Uterus (tissue), 3 donors: ENCODE measurements at regions not wholly inside any gene's neighbourhood (a gene's known extent, or its start where the extent isn't known, plus 50 kb on each side); places are given as distances from the start of the nearest gene placed in this dataset.

Experiments
- DNase-seq, 2 donors: peaks; one replicate each; pipeline ENCODE4 v3.0.0-alpha.2; 2019 to 2020
- H3K27ac ChIP-seq, 2 donors: fragments of 200-600 bp; sonication (generic); 1 replicate in 1 of 2; 2 replicates in 1 of 2; pipeline ENCODE4 v1.5.1; 2016 to 2018
- H3K27me3 ChIP-seq, 2 donors: fragments of 200-600 bp; sonication (generic); one replicate each; pipeline ENCODE4 v1.5.1; 2018 to 2019; ENCODE audit warnings: control low read depth in 1 of 2
- H3K36me3 ChIP-seq, 2 donors: fragments of 200-600 bp; sonication (generic); one replicate each; pipeline ENCODE4 v1.5.1; 2019; ENCODE audit warnings: control low read depth in 1 of 2
- H3K4me1 ChIP-seq, 2 donors: fragments of 200-600 bp; sonication (generic); one replicate each; pipeline ENCODE4 v1.5.1; 2018 to 2019; ENCODE audit warnings: control low read depth in 1 of 2
- H3K4me3 ChIP-seq, 2 donors: fragments of 200-600 bp; sonication (generic); 1 replicate in 1 of 2; 2 replicates in 1 of 2; pipeline ENCODE4 v1.5.1; 2018 to 2019; ENCODE audit warnings: mild to moderate bottlenecking in 1 of 2
- H3K9me3 ChIP-seq, 2 donors: fragments of 200-600 bp; sonication (generic); one replicate each; pipeline ENCODE4 v1.5.1; 2019; ENCODE audit warnings: control low read depth in 1 of 2
- POLR2A ChIP-seq, 2 donors: fragments of 450-650 bp; IDR thresholded peaks; one replicate each; pipeline ENCODE4 v1.6.1; 2016; ENCODE audit warnings: antibody characterized with exemption in 2 of 2, mild to moderate bottlenecking in 1 of 2, moderate library complexity in 1 of 2
- intact Hi-C: fragments of 100-400 bp; cut with DNase I; formaldehyde crosslinking; loops from one replicate; pipeline ENCODE4 v1.15.1; 2023; ENCODE audit warnings: low total_unique reads
- TF ChIP-seq, protein P1 (sequence below), 4 experiments: fragments of 200-600 bp in 2 of 4; fragments of 450-650 bp in 2 of 4; sonication (generic) in 2 of 4; IDR thresholded peaks; one replicate each; pipeline ENCODE4 v1.5.1; 2016 to 2019; ENCODE audit warnings: antibody characterized with exemption in 4 of 4, mild to moderate bottlenecking in 2 of 4, moderate library complexity in 1 of 4
- donor health status: DM: yes; HTN: yes; CAD: no.

DNA sequence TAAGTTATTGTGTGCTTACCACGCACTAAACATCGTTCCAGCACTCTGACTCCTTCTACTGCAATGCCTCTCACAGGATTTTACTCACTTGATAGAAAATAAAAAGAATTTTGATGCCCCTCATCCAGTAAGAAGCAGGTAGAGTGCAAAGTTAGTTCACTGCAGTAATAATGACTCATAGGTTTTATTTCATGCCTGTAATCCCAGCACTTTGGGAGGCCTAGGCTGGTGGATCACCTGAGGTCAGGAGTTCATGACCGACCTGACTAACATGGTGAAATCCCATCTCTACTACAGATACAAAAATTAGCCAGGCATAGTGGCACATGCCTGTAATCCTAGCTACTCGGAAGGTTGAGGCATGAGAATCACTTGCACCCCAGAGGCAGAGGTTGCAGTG lies 190.6 kb downstream of the RAD51AP2 start:
- TF ChIP-seq, protein P1, sequence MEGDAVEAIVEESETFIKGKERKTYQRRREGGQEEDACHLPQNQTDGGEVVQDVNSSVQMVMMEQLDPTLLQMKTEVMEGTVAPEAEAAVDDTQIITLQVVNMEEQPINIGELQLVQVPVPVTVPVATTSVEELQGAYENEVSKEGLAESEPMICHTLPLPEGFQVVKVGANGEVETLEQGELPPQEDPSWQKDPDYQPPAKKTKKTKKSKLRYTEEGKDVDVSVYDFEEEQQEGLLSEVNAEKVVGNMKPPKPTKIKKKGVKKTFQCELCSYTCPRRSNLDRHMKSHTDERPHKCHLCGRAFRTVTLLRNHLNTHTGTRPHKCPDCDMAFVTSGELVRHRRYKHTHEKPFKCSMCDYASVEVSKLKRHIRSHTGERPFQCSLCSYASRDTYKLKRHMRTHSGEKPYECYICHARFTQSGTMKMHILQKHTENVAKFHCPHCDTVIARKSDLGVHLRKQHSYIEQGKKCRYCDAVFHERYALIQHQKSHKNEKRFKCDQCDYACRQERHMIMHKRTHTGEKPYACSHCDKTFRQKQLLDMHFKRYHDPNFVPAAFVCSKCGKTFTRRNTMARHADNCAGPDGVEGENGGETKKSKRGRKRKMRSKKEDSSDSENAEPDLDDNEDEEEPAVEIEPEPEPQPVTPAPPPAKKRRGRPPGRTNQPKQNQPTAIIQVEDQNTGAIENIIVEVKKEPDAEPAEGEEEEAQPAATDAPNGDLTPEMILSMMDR (IDR thresholded peaks at IDR 0.05), result no peak
- no peak for TF ChIP-seq POLR2A (IDR thresholded peaks at IDR 0.05)
- H3K27me3 ChIP-seq, result no peaks in the 10 kb centered on the region
- no peaks in the 10 kb centered on the region for H3K4me1 ChIP-seq
- intact Hi-C loops, result no loop called here
- no peaks in the 10 kb centered on the region for H3K9me3 ChIP-seq
- DNase-seq, result no peak
- no peak overlapping the region for H3K4me3 ChIP-seq
- H3K27ac ChIP-seq, result no peak overlapping the region
- H3K36me3 ChIP-seq, result no peaks in the 10 kb centered on the region

DNA sequence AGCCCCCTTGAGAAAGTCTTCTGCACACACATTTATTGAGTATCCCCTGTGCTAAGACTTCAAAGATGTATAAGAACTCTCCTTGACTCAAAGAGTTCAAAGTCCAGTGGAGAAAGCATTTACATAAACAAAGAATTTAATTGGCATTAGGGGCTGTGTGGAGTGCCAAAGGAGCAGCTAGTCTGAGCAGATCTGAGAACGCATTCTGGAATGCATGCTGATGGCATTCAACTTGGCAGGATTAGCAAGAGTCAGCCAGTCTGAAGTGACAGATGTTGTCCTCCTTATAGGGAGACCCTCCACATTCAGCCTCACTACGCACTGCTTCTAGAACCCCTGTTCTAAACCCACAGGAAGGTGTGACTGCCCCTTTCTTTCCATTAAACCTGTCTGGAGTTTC lies 191.5 kb downstream of the RAD51AP2 start:
- TF ChIP-seq, protein P1 (IDR thresholded peaks at IDR 0.05), result no peak
- no peak for TF ChIP-seq POLR2A (IDR thresholded peaks at IDR 0.05)
- H3K27me3 ChIP-seq, result no peaks in the 10 kb centered on the region
- H3K36me3 ChIP-seq, result no peaks in the 10 kb centered on the region
- no peak overlapping the region for H3K4me3 ChIP-seq
- no peak overlapping the region for H3K27ac ChIP-seq
- H3K9me3 ChIP-seq, result no peaks in the 10 kb centered on the region
- DNase-seq, result no peak
- intact Hi-C loops, result no loop called here
- H3K4me1 ChIP-seq, result no peaks in the 10 kb centered on the region

DNA sequence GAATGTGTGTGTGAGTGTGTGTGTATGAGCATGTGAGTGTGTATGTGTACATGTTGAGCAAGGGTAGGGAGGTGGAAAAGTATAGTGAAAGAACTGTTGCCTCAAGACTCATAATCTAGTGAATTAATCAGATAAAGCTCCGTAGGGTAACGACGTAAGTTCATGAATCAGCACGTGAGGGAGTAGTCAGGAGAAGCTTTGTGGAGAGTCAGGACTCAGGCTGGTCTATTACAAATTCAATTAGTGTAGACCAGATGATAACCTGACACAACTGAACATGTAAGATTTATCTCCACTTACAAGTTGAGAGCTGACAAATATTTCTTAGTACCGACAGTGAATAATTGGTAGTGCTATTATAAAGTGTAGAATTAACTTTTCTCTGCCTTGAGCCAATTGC lies 194.5 kb downstream of the RAD51AP2 start:
- Histone ChIP-seq H3K27ac (no peak overlapping the region), H3K27me3 (no peaks in the 10 kb centered on the region), H3K36me3 (no peaks in the 10 kb centered on the region), H3K9me3 (no peaks in the 10 kb centered on the region), H3K4me1 (no peaks in the 10 kb centered on the region), H3K4me3 (no peak overlapping the region)
- DNase-seq, result no peak
- TF ChIP-seq POLR2A (IDR thresholded peaks at IDR 0.05), result no peak
- TF ChIP-seq, protein P1 (IDR thresholded peaks at IDR 0.05), result no peak
- intact Hi-C loops, result no loop called here

- DNase-seq, result no peak
- H3K4me3 ChIP-seq, result no peak overlapping the region
- no peaks in the 10 kb centered on the region for H3K4me1 ChIP-seq
- TF ChIP-seq, protein P1 (IDR thresholded peaks at IDR 0.05), result no peak
- no peak for TF ChIP-seq POLR2A (IDR thresholded peaks at IDR 0.05)
- no peaks in the 10 kb centered on the region for H3K9me3 ChIP-seq
- H3K27me3 ChIP-seq, result no peaks in the 10 kb centered on the region
- H3K27ac ChIP-seq, result no peak overlapping the region
- intact Hi-C loops, result no loop called here
- no peaks in the 10 kb centered on the region for H3K36me3 ChIP-seq
Observed at GRCh38 chr2:17322461-17322860, 195.8 kb downstream of the RAD51AP2 start.

DNA sequence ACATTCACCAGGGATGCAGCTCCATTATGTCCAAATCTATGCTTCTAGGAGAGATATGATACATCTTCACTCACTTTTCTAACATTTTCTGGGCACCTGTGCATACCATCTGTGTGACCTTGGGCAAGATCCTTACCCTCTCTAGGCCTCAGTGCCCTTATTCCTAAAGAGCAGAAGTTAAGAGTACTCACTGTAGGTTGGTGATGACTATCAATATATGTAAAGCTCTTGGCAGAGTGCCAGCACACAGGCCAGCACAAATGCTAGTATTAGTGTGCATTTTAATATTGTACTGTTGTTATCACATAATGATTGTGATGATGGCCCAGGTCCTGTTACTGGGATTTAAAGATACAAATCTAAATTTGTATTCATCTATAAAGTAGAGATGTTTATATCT lies 199.2 kb downstream of the RAD51AP2 start:
- no peaks in the 10 kb centered on the region for H3K9me3 ChIP-seq
- DNase-seq, result no peak
- H3K36me3 ChIP-seq, result no peaks in the 10 kb centered on the region
- no peak for TF ChIP-seq POLR2A (IDR thresholded peaks at IDR 0.05)
- TF ChIP-seq, protein P1 (IDR thresholded peaks at IDR 0.05), result no peak
- no peaks in the 10 kb centered on the region for H3K4me1 ChIP-seq
- no peak overlapping the region for H3K4me3 ChIP-seq
- H3K27ac ChIP-seq, result no peak overlapping the region
- intact Hi-C loops, result no loop called here
- H3K27me3 ChIP-seq, result no peaks in the 10 kb centered on the region
